ENCODE measurements at regions not wholly inside any gene's neighbourhood (a gene's known extent, or its start where the extent isn't known, plus 50 kb on each side); places are given as distances from the start of the nearest gene placed in this dataset.

GRCh38 chr9:103522409-103522808, 527.3 kb downstream of the CYLC2 start:
- WGBS, 2 donors: 89 to 93% methylated on average over 3 of the region's 3 CpGs
- no peak for TF ChIP-seq POLR2A (IDR thresholded peaks at IDR 0.05)
- no peak for TF ChIP-seq CTCF (IDR thresholded peaks at IDR 0.05)
- intact Hi-C loops (cut with DNase I; ENCODE audit: low total_unique reads): no loop called here
- no peak overlapping the region for H3K4me3 ChIP-seq (ENCODE audit: low read depth, poor library complexity, severe bottlenecking)
- no peak for DNase-seq (ENCODE audit: low spot score in 2 of 2)

GRCh38 chr9:103530934-103531333, 535.8 kb downstream of the CYLC2 start:
- TF ChIP-seq POLR2A (IDR thresholded peaks at IDR 0.05): no peak
- no peak for TF ChIP-seq CTCF (IDR thresholded peaks at IDR 0.05)
- intact Hi-C loops (cut with DNase I; ENCODE audit: low total_unique reads): no loop called here
- DNase-seq (ENCODE audit: low spot score in 2 of 2): no peak
- H3K4me3 ChIP-seq (ENCODE audit: low read depth, poor library complexity, severe bottlenecking): no peak overlapping the region
- 48 to 62% methylated on average over 1 of the region's 1 CpG for WGBS, 2 donors

GRCh38 chr9:103533318-103533717, 538.2 kb downstream of the CYLC2 start:
- WGBS, 2 donors: 85 to 93% methylated on average over 5 of the region's 5 CpGs

GRCh38 chr9:103537426-103537825, 542.3 kb downstream of the CYLC2 start:
- intact Hi-C loops (cut with DNase I; ENCODE audit: low total_unique reads): no loop called here
- TF ChIP-seq CTCF (IDR thresholded peaks at IDR 0.05) (no peak), POLR2A (IDR thresholded peaks at IDR 0.05) (no peak)
- no peak overlapping the region for H3K4me3 ChIP-seq (ENCODE audit: low read depth, poor library complexity, severe bottlenecking)
- no peak for DNase-seq (ENCODE audit: low spot score in 2 of 2)

More at GRCh38 chr9:103533318-103533717, 538.2 kb downstream of the CYLC2 start:
- no peak for DNase-seq (ENCODE audit: low spot score in 2 of 2)
- H3K4me3 ChIP-seq (ENCODE audit: low read depth, poor library complexity, severe bottlenecking): no peak overlapping the region
- intact Hi-C loops (cut with DNase I; ENCODE audit: low total_unique reads): no loop called here
- no peak for TF ChIP-seq POLR2A (IDR thresholded peaks at IDR 0.05)
- TF ChIP-seq CTCF (IDR thresholded peaks at IDR 0.05): no peak

- 72 to 74% methylated on average over 2 of the region's 2 CpGs for WGBS, 2 donors
- TF ChIP-seq POLR2A (IDR thresholded peaks at IDR 0.05) (no peak), CTCF (IDR thresholded peaks at IDR 0.05) (no peak)
- no peak overlapping the region for H3K4me3 ChIP-seq (ENCODE audit: low read depth, poor library complexity, severe bottlenecking)
- intact Hi-C loops (cut with DNase I; ENCODE audit: low total_unique reads): no loop called here
- no peak for DNase-seq (ENCODE audit: low spot score in 2 of 2)
Measured at GRCh38 chr9:103545260-103545659, 548.8 kb upstream of the SMC2 start.

- no peak for TF ChIP-seq POLR2A (IDR thresholded peaks at IDR 0.05)
- no peak for TF ChIP-seq CTCF (IDR thresholded peaks at IDR 0.05)
- no peak for DNase-seq (ENCODE audit: low spot score in 2 of 2)
- intact Hi-C loops (cut with DNase I; ENCODE audit: low total_unique reads): no loop called here
- H3K4me3 ChIP-seq (ENCODE audit: low read depth, poor library complexity, severe bottlenecking): no peak overlapping the region
- WGBS, 2 donors: 81 to 88% methylated on average over 1 of the region's 1 CpG
Measured at GRCh38 chr9:103552712-103553111, 541.4 kb upstream of the SMC2 start.

Measured in lower leg skin (tissue), 4 donors.